Nephron (organoid): ENCODE measurements at regions not wholly inside any gene's neighbourhood (a gene's known extent, or its start where the extent isn't known, plus 50 kb on each side); places are given as distances from the start of the nearest gene placed in this dataset.
"Not testable (repeated sequence)": the region's sequence is repeated elsewhere in the genome, so short reads cannot be mapped to it uniquely, and the experiment has no call there.

Experiments
- H3K27ac Mint-ChIP-seq, 3 experiments: 2 replicates each; pipeline ENCODE4 v1.8.0; 2020; ENCODE audit warnings: mixed read lengths in 3 of 3, mild to moderate bottlenecking in 2 of 3, moderate library complexity in 1 of 3
- H3K27me3 Mint-ChIP-seq: 2 replicates; pipeline ENCODE4 v1.8.0; 2021; ENCODE audit warnings: low read depth, mild to moderate bottlenecking, moderate library complexity, mixed read lengths
- H3K36me3 Mint-ChIP-seq: 2 replicates; pipeline ENCODE4 v1.8.0; 2020; ENCODE audit warnings: low read depth, mixed read lengths
- H3K4me1 Mint-ChIP-seq: 2 replicates; pipeline ENCODE4 v1.8.0; 2020; ENCODE audit warnings: mixed read lengths
- H3K4me3 Mint-ChIP-seq, 3 experiments: 2 replicates each; pipeline ENCODE4 v1.8.0; 2020; ENCODE audit warnings: mild to moderate bottlenecking in 3 of 3, mixed read lengths in 3 of 3, moderate library complexity in 2 of 3
- H3K9me3 Mint-ChIP-seq: 2 replicates; pipeline ENCODE4 v1.8.0; 2020; ENCODE audit warnings: mixed read lengths
- CTCF ChIP-seq, 3 experiments: fragments of 200-600 bp; sonication (generic); IDR thresholded peaks; one replicate each; pipeline ENCODE4 v1.5.0; 2021; ENCODE audit warnings: antibody characterized with exemption in 3 of 3; ENCODE audit not compliant: unreplicated experiment in 3 of 3

- Mint-ChIP-seq H3K27me3 (no peaks in the 10 kb centered on the region), H3K9me3 (peaks cover 12% of the 10 kb centered on the region), H3K27ac (no peak overlapping the region), H3K4me3 (no peak overlapping the region), H3K4me1 (peaks cover 8% of the 10 kb centered on the region), H3K36me3 (no peaks in the 10 kb centered on the region)
- TF ChIP-seq CTCF (IDR thresholded peaks at IDR 0.05; ENCODE audit: unreplicated experiment in 3 of 3) = no peak
These were observed 286.6 kb downstream of the AACS start for GRCh38 chr12:125351788-125352187.

GRCh38 chr12:125353002-125353401 lies 287.8 kb downstream of the AACS start:
- H3K27me3 Mint-ChIP-seq, H3K4me1 Mint-ChIP-seq, H3K27ac Mint-ChIP-seq, H3K36me3 Mint-ChIP-seq, H3K4me3 Mint-ChIP-seq: not testable (repeated sequence)
- H3K9me3 Mint-ChIP-seq = peaks cover 12% of the 10 kb centered on the region

- H3K9me3 Mint-ChIP-seq = peaks cover 12% of the 10 kb centered on the region
- H3K4me1 Mint-ChIP-seq = peaks cover 8% of the 10 kb centered on the region
- no peaks in the 10 kb centered on the region for H3K36me3 Mint-ChIP-seq
- TF ChIP-seq CTCF (IDR thresholded peaks at IDR 0.05; ENCODE audit: unreplicated experiment in 3 of 3) = no peak
- no peaks in the 10 kb centered on the region for H3K27me3 Mint-ChIP-seq
- H3K27ac Mint-ChIP-seq = no peak overlapping the region
- H3K4me3 Mint-ChIP-seq = no peak overlapping the region
These were observed 288.6 kb downstream of the AACS start for GRCh38 chr12:125353871-125354270.

GRCh38 chr12:125355614-125356013 lies 290.4 kb downstream of the AACS start:
- TF ChIP-seq CTCF (IDR thresholded peaks at IDR 0.05; ENCODE audit: unreplicated experiment in 3 of 3) = no peak
- peaks cover 3% of the 10 kb centered on the region for H3K27me3 Mint-ChIP-seq
- no peak overlapping the region for H3K4me3 Mint-ChIP-seq
- peaks cover 8% of the 10 kb centered on the region for H3K4me1 Mint-ChIP-seq
- peaks cover 8% of the 10 kb centered on the region for H3K9me3 Mint-ChIP-seq
- H3K36me3 Mint-ChIP-seq = no peaks in the 10 kb centered on the region
- no peak overlapping the region for H3K27ac Mint-ChIP-seq

- Mint-ChIP-seq H3K27ac (no peak overlapping the region), H3K4me3 (no peak overlapping the region), H3K27me3 (peaks cover 4% of the 10 kb centered on the region), H3K9me3 (peaks cover 5% of the 10 kb centered on the region), H3K4me1 (peaks cover 8% of the 10 kb centered on the region), H3K36me3 (no peaks in the 10 kb centered on the region)
- no peak for TF ChIP-seq CTCF (IDR thresholded peaks at IDR 0.05; ENCODE audit: unreplicated experiment in 3 of 3)
These were observed 290.9 kb downstream of the AACS start for GRCh38 chr12:125356111-125356510.

- Mint-ChIP-seq H3K27ac (no peak overlapping the region), H3K9me3 (no peaks in the 10 kb centered on the region), H3K4me1 (peaks cover 8% of the 10 kb centered on the region), H3K27me3 (peaks cover 8% of the 10 kb centered on the region), H3K36me3 (no peaks in the 10 kb centered on the region), H3K4me3 (no peak overlapping the region)
- TF ChIP-seq CTCF (IDR thresholded peaks at IDR 0.05; ENCODE audit: unreplicated experiment in 3 of 3) = no peak
These were observed 292.3 kb downstream of the AACS start for GRCh38 chr12:125357561-125357960.
